Hepatocyte (in vitro differentiated cells): ENCODE measurements at regions not wholly inside any gene's neighbourhood (a gene's known extent, or its start where the extent isn't known, plus 50 kb on each side); places are given as distances from the start of the nearest gene placed in this dataset.

Source experiments
- EZH2 ChIP-seq: fragments of 200-600 bp; sonication (generic); IDR thresholded peaks from 2 replicates; pipeline ENCODE4 v1.6.1; 2016; ENCODE audit warnings: antibody characterized with exemption, mild to moderate bottlenecking, borderline replicate concordance
- EZH2phosphoT487 ChIP-seq: fragments of 200-600 bp; sonication (generic); IDR thresholded peaks from one replicate; pipeline ENCODE4 v1.6.1; 2018; ENCODE audit warnings: antibody characterized with exemption, mild to moderate bottlenecking, low read depth, moderate library complexity; ENCODE audit not compliant: unreplicated experiment, severe bottlenecking
- TF ChIP-seq, protein P1 (sequence below): fragments of 200-600 bp; sonication (generic); IDR thresholded peaks from 2 replicates; pipeline ENCODE4 v1.5.1; 2016; ENCODE audit warnings: antibody characterized with exemption, mild to moderate bottlenecking; ENCODE audit not compliant: poor library complexity

DNA sequence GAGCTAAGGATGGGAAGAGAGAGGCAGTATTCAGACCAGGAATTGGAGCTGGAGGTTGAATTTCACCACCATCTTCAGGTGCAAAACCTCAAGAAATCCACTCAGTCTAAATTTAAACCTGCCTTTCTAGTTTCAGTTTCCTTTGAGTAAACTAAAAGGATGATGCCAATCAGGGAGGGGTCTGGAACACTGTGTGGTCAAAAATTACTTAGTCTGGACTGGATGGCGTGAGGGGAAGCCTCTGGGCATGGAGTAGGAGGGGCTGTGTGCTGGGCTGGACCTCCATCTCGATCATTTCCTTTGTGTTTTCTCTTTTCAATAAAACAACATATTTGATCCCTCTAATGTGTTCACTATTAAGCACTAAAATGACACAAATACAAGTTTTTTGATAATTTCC is 120.1 kb downstream of the GC start:
- TF ChIP-seq, protein P1, sequence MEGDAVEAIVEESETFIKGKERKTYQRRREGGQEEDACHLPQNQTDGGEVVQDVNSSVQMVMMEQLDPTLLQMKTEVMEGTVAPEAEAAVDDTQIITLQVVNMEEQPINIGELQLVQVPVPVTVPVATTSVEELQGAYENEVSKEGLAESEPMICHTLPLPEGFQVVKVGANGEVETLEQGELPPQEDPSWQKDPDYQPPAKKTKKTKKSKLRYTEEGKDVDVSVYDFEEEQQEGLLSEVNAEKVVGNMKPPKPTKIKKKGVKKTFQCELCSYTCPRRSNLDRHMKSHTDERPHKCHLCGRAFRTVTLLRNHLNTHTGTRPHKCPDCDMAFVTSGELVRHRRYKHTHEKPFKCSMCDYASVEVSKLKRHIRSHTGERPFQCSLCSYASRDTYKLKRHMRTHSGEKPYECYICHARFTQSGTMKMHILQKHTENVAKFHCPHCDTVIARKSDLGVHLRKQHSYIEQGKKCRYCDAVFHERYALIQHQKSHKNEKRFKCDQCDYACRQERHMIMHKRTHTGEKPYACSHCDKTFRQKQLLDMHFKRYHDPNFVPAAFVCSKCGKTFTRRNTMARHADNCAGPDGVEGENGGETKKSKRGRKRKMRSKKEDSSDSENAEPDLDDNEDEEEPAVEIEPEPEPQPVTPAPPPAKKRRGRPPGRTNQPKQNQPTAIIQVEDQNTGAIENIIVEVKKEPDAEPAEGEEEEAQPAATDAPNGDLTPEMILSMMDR, result no peak
- TF ChIP-seq EZH2 (no peak), EZH2phosphoT487 (no peak)
